ENCODE measurements at regions not wholly inside any gene's neighbourhood (a gene's known extent, or its start where the extent isn't known, plus 50 kb on each side); places are given as distances from the start of the nearest gene placed in this dataset.

GRCh38 chr9:96089452-96090085, 212.4 kb downstream of the HSD17B3 start (continued):
- TF ChIP-seq RFX5 (IDR thresholded peaks at IDR 0.05) (no peak), TP53 (CRISPR knock-in tag; IDR thresholded peaks at IDR 0.05) (no peak), POLR2AphosphoS2 (conservative IDR thresholded peaks at IDR 0.05; ENCODE audit: low read length) (no peak)

DNA sequence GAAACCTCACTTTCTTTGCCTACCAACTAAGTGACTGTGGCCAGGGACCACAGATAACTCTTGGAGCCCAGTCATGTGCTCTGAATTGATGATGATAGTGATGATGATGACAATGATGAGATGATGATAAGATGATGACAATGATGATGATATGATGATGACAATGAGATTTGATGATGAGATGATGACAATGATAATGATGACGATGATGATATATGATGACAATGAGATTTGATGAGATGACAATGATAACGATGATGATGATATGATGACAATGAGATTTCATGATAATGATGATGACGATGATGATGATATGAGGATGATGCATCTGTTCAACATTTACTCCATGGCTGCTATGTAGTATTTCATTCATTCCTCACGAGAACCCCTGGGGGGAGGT, 213.0 kb downstream of the ERCC6L2 start:
- CTCF ChIA-PET = no interaction called here
- TF ChIP-seq EHF (CRISPR knock-in tag; IDR thresholded peaks at IDR 0.05) (no peak), RFX5 (IDR thresholded peaks at IDR 0.05) (no peak), MAFK (IDR thresholded peaks at IDR 0.05; ENCODE audit: partially characterized antibody) (peak; percentile 50), RNF2 (IDR thresholded peaks at IDR 0.05; ENCODE audit: borderline replicate concordance, low read depth) (no peak), NFE2L2 (conservative IDR thresholded peaks at IDR 0.05; ENCODE audit: low read length) (0 out of 2 replicates have a peak, but pooled peaks have one; percentile 16)

DNA sequence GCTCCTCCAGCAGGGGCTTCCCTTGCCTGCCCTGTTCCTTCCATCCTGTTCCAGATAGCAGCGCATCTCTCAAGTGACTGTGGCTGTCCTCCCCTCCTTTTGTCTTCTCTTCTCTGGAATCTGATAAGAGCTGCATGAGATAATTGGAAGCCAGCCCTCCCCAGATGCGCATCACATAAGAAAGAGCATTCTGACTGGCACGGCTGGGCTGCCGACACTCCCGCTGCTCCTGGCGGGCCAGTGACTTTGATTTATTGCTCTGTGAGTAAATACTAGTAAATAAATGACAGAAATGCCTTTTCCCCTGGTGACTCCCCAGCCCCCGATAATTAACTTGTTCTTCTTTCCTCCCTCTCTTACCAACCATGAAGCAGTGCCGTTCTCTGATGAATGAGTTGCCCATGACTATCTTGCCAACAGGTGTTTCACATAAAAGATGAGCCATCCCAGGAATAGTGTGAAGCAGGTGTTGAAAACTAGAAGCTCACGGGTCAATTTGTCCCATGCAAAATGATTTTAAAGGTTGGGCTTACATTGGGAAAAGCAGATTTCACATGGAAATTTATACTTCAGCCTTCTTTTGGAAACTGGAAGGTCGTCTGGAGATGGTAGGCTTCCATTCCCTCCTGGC, 212.3 kb downstream of the ERCC6L2 start:
- POLR2A ChIA-PET = no interaction called here

More for the DNA sequence above, 213.0 kb downstream of the ERCC6L2 start:
- POLR2A ChIA-PET = no interaction called here
- Histone ChIP-seq H3K27ac (peak overlapping the region; percentile 52 to 76), H3K4me2 (peak overlapping the region; percentile 78), H3K4me3 (no peak overlapping the region), H3K4me1 (peaks cover 28% of the 10 kb centered on the region), H3K9me3 (no peaks in the 10 kb centered on the region; the same call in 2 of the 3 replicates)
- DNase-seq (ENCODE audit: low read depth in 1 of 2, low spot score in 1 of 2) (no peak), ATAC-seq (no peak), FAIRE-seq (peak; percentile 96)
- WGBS (ENCODE audit: missing lambda C conversion rate) = 85% methylated on average over 4 of the region's 4 CpGs

More for the DNA sequence above, 212.3 kb downstream of the ERCC6L2 start:
- ATAC-seq = peak; percentile 83 to 87
- Histone ChIP-seq H3K4me2 (peak overlapping the region; percentile 78), H3K9me3 (no peaks in the 10 kb centered on the region; the same call in 2 of the 3 replicates), H3K27ac (peak overlapping the region; percentile 76 to 81), H3K4me3 (peak overlapping the region; percentile 8; the same call in 1 of the 3 replicates), H3K4me1 (peaks cover 33% of the 10 kb centered on the region)
- CTCF ChIA-PET = no interaction called here
- peak; percentile 86 for TF ChIP-seq GATA3 (IDR thresholded peaks at IDR 0.05; ENCODE audit: borderline replicate concordance)
- no peak for TF ChIP-seq FOSL2 (IDR thresholded peaks at IDR 0.05)
- TF ChIP-seq FOSL2 (CRISPR knock-in tag; IDR thresholded peaks at IDR 0.05) = 0 out of 2 replicates have a peak, but pooled peaks have one; percentile 4
- TF ChIP-seq JUN (IDR thresholded peaks at IDR 0.05) = peak; percentile 45 to 55; a peak in 2 of 5 replicates
- peak in 1 of 2 experiments; percentile 46; a peak in 2 of 5 replicates for TF ChIP-seq RAD21 (conservative IDR thresholded peaks at IDR 0.05 in 1 of 2, IDR thresholded peaks at IDR 0.05 in 1 of 2)
- peak; percentile 17; the same call in 1 of the 3 replicates for TF ChIP-seq SMC3 (IDR thresholded peaks at IDR 0.05)
- TF ChIP-seq CTCF (IDR thresholded peaks at IDR 0.05) = no peak
- TF ChIP-seq HOXB13 (CRISPR knock-in tag; IDR thresholded peaks at IDR 0.05; ENCODE audit: low read depth) = no peak
- peak; percentile 88; the same call in 1 of the 2 replicates for TF ChIP-seq HOXB5 (CRISPR knock-in tag; IDR thresholded peaks at IDR 0.05)
- TF ChIP-seq ZFP36 (IDR thresholded peaks at IDR 0.05; ENCODE audit: borderline replicate concordance, partially characterized antibody) = no peak
- TF ChIP-seq, protein P1, sequence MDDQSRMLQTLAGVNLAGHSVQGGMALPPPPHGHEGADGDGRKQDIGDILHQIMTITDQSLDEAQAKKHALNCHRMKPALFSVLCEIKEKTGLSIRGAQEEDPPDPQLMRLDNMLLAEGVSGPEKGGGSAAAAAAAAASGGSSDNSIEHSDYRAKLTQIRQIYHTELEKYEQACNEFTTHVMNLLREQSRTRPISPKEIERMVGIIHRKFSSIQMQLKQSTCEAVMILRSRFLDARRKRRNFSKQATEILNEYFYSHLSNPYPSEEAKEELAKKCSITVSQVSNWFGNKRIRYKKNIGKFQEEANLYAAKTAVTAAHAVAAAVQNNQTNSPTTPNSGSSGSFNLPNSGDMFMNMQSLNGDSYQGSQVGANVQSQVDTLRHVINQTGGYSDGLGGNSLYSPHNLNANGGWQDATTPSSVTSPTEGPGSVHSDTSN (IDR thresholded peaks at IDR 0.05) = peak; percentile 72; the same call in 1 of the 2 replicates
- peak; percentile 36 to 39; a peak in 2 of 5 replicates for TF ChIP-seq EP300 (IDR thresholded peaks at IDR 0.05)
- TF ChIP-seq KDM5A (IDR thresholded peaks at IDR 0.05) = no peak
- WGBS (ENCODE audit: missing lambda C conversion rate) = 10% methylated on average over 10 of the region's 10 CpGs
- peak; percentile 40 to 89 for DNase-seq (ENCODE audit: low read depth in 1 of 2, low spot score in 1 of 2)
- no peak for FAIRE-seq
